ENCODE measurements at regions not wholly inside any gene's neighbourhood (a gene's known extent, or its start where the extent isn't known, plus 50 kb on each side); places are given as distances from the start of the nearest gene placed in this dataset.
"Not testable (repeated sequence)": the region's sequence is repeated elsewhere in the genome, so short reads cannot be mapped to it uniquely, and the experiment has no call there.

GRCh38 chr13:18836371-18837178 is 345.0 kb downstream of the TUBA3C start:
- not testable (repeated sequence) for DNase-seq (ENCODE audit: low read depth)

- DNase-seq (ENCODE audit: low read depth): not testable (repeated sequence)
Measured at GRCh38 chr13:18835754-18836153, 345.9 kb downstream of the TUBA3C start.

GRCh38 chr13:18824678-18825077 is 356.9 kb downstream of the TUBA3C start:
- DNase-seq (ENCODE audit: low read depth): peak; percentile 38

GRCh38 chr13:18822655-18823639 is 358.7 kb downstream of the TUBA3C start:
- not testable (repeated sequence) for DNase-seq (ENCODE audit: low read depth)

GRCh38 chr13:18773988-18774387 is 407.6 kb downstream of the TUBA3C start:
- DNase-seq (ENCODE audit: low read depth): not testable (repeated sequence)

- not testable (repeated sequence) for DNase-seq (ENCODE audit: low read depth)
Measured at GRCh38 chr13:18741696-18742095, 439.9 kb downstream of the TUBA3C start.

GRCh38 chr13:18739310-18739709 is 442.3 kb downstream of the TUBA3C start:
- peak; percentile 71 for DNase-seq (ENCODE audit: low read depth)

- not testable (repeated sequence) for DNase-seq (ENCODE audit: low read depth)
Measured at GRCh38 chr13:18738086-18738485, 443.5 kb downstream of the TUBA3C start.

GRCh38 chr13:18727138-18727537 is 454.5 kb downstream of the TUBA3C start:
- not testable (repeated sequence) for DNase-seq (ENCODE audit: low read depth)

- DNase-seq (ENCODE audit: low read depth): not testable (repeated sequence)
Measured at GRCh38 chr13:18726524-18726923, 455.1 kb downstream of the TUBA3C start.

- DNase-seq (ENCODE audit: low read depth): not testable (repeated sequence)
Measured at GRCh38 chr13:18725242-18725822, 456.3 kb downstream of the TUBA3C start.

- no peak for DNase-seq (ENCODE audit: low read depth)
Measured at GRCh38 chr13:18714889-18715288, 466.7 kb downstream of the TUBA3C start.

- not testable (repeated sequence) for DNase-seq (ENCODE audit: low read depth)
Measured at GRCh38 chr13:18710673-18711072, 471.0 kb downstream of the TUBA3C start.

- DNase-seq (ENCODE audit: low read depth): peak; percentile 64
Measured at GRCh38 chr13:18706538-18706937, 475.1 kb downstream of the TUBA3C start.

- DNase-seq (ENCODE audit: low read depth): peak; percentile 4
Measured at GRCh38 chr13:18702464-18703247, 479.0 kb downstream of the TUBA3C start.

- DNase-seq (ENCODE audit: low read depth): not testable (repeated sequence)
Measured at GRCh38 chr13:18698332-18698731, 483.3 kb downstream of the TUBA3C start.

- DNase-seq (ENCODE audit: low read depth): not testable (repeated sequence)
Measured at GRCh38 chr13:18697851-18698250, 483.8 kb downstream of the TUBA3C start.

GRCh38 chr13:18697221-18697620 is 484.4 kb downstream of the TUBA3C start:
- DNase-seq (ENCODE audit: low read depth): not testable (repeated sequence)

GRCh38 chr13:18677403-18677802 is 504.2 kb downstream of the TUBA3C start:
- peak; percentile 91 for DNase-seq (ENCODE audit: low read depth)

- DNase-seq (ENCODE audit: low read depth): peak; percentile 70
Measured at GRCh38 chr13:18675268-18675667, 506.4 kb downstream of the TUBA3C start.

GRCh38 chr13:18673794-18674193 is 507.8 kb downstream of the TUBA3C start:
- not testable (repeated sequence) for DNase-seq (ENCODE audit: low read depth)
